AG09309 (cell line): ENCODE measurements at regions not wholly inside any gene's neighbourhood (a gene's known extent, or its start where the extent isn't known, plus 50 kb on each side); places are given as distances from the start of the nearest gene placed in this dataset.
"Not testable (repeated sequence)": the region's sequence is repeated elsewhere in the genome, so short reads cannot be mapped to it uniquely, and the experiment has no call there.

ENCODE experiments used
- DNase-seq: peaks from one replicate; pipeline ENCODE4 v3.0.0-alpha.2; 2010; ENCODE audit warnings: low read depth
- H3K4me3 ChIP-seq: 2 replicates; pipeline ENCODE4 v1.5.1; 2011; ENCODE audit warnings: mild to moderate bottlenecking, low read depth, low read length, moderate library complexity; ENCODE audit not compliant: control insufficient read depth
- CTCF ChIP-seq: IDR thresholded peaks from 2 replicates; pipeline ENCODE4 v1.5.1; 2011; ENCODE audit warnings: mild to moderate bottlenecking, low read depth, low read length, inconsistent platforms; ENCODE audit not compliant: insufficient read depth, control insufficient read depth; ENCODE audit errors: missing control alignments

- DNase-seq, result no peak
- H3K4me3 ChIP-seq, result no peak overlapping the region
- TF ChIP-seq CTCF, result no peak
Measured at GRCh38 chr15:46079046-46079445, 444.2 kb downstream of the SQOR start.

GRCh38 chr15:46080016-46080415, 445.2 kb downstream of the SQOR start:
- no peak for TF ChIP-seq CTCF
- no peak for DNase-seq
- H3K4me3 ChIP-seq, result no peak overlapping the region

GRCh38 chr15:46088486-46089445, 453.9 kb downstream of the SQOR start:
- no peak for TF ChIP-seq CTCF
- H3K4me3 ChIP-seq, result no peak overlapping the region
- no peak for DNase-seq

GRCh38 chr15:46089467-46089935, 454.7 kb downstream of the SQOR start:
- H3K4me3 ChIP-seq, result no peak overlapping the region
- TF ChIP-seq CTCF, result no peak
- DNase-seq, result no peak

- H3K4me3 ChIP-seq, result no peak overlapping the region
- peak; percentile 40 for TF ChIP-seq CTCF
- no peak for DNase-seq
Measured at GRCh38 chr15:46091860-46092450, 457.1 kb downstream of the SQOR start.

- DNase-seq, H3K4me3 ChIP-seq: not testable (repeated sequence)
Measured at GRCh38 chr15:46098006-46098405, 463.2 kb downstream of the SQOR start.

- TF ChIP-seq CTCF, result no peak
- no peak for DNase-seq
Measured at GRCh38 chr15:46110755-46111154, 475.9 kb downstream of the SQOR start.

More at GRCh38 chr15:46110755-46111154, 475.9 kb downstream of the SQOR start:
- H3K4me3 ChIP-seq, result no peak overlapping the region
